Tongue (tissue), 1 donor: ENCODE measurements at regions not wholly inside any gene's neighbourhood (a gene's known extent, or its start where the extent isn't known, plus 50 kb on each side); places are given as distances from the start of the nearest gene placed in this dataset.

ENCODE experiments used
- DNase-seq: peaks from one replicate; pipeline ENCODE4 v3.0.0-alpha.2; 2015

DNA sequence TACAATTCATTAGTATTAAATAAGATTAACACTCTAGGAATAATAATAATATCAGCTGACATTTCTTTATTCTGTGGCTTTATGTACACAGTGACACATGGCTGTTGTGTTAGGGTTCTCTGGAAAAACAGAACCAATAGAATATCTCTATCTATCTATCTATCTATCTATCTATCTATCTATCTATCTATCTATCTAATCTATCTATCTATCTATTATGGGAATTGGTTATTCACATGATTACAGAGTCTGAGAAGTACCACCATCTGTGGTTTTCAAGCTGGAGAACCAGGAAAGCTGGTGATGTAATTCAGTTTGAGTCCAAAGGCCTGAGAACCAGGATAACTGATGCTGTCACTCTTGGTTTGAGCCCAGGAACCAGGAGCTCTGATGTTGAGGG is 194.1 kb upstream of the MTPN start:
- no peak for DNase-seq

- no peak for DNase-seq
Observed at GRCh38 chr7:136168821-136169220, 191.7 kb upstream of the MTPN start.

- DNase-seq: peak; percentile 11
Observed at GRCh38 chr7:136167991-136168390, 190.8 kb upstream of the MTPN start.

DNA sequence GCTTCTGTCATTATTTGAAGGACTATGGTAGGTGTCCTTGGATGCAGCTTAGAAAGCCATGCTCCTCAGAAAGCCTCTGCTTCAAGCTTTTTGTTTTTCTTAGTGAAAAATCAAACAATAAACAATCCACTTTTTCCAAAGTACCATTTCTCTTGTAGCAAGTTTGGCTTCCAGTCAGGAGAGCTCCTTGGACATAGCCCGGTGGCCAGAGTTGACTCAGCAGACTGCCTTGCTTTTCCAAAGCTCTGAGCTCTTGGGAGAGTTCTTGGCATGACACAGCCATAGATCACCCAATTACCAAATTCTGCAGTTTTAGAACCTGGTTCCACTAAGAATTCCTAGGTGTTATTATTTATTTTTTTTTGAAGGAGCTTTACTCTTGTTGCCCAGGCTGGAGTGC is 189.4 kb upstream of the MTPN start:
- DNase-seq: no peak

DNA sequence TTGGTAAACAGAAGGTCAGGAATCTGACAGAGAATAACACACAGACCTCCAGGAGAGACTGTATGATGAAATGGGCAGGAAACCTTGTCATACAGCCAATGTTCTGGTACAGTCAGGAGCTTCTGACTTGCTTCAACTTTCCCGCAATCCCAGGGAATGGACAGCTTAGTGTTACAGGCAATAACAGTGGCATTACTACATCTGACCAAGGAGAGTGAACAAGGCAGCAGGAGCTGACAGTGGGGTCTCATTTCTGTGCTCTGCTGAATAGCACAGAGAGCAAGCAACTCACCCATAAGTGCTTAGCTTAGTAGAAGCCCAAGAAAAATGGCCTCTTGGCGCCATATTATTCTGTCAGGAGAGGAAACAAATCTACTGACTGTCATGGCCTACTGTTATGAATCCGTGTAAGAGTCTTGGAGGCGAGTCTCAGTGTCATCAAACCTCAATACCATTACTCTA is 186.2 kb upstream of the MTPN start:
- no peak for DNase-seq

- DNase-seq: no peak
Observed at GRCh38 chr7:136150311-136150710, 173.2 kb upstream of the MTPN start.

GRCh38 chr7:136148920-136149319 is 171.8 kb upstream of the MTPN start:
- DNase-seq: no peak

DNA sequence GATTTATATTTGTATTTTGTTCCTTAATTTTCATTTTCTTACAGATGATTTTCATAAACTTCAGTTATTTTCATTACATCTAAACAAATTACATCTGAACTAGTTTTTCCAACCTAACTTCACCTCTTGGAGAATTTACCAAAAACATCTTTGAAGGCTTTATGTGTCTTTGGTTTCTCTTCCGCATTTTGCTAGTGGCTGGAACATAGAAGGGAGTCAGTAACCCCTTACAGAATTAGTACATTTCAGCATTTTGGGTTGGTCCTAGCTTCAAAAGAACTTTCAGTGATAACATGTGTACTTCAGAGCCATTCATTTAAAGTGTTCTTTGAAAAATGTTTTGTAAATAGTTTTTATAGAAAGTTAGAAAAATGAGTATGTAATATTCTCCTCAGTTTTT is 169.8 kb upstream of the MTPN start:
- no peak for DNase-seq

GRCh38 chr7:136144182-136144581 is 167.0 kb upstream of the MTPN start:
- no peak for DNase-seq

DNA sequence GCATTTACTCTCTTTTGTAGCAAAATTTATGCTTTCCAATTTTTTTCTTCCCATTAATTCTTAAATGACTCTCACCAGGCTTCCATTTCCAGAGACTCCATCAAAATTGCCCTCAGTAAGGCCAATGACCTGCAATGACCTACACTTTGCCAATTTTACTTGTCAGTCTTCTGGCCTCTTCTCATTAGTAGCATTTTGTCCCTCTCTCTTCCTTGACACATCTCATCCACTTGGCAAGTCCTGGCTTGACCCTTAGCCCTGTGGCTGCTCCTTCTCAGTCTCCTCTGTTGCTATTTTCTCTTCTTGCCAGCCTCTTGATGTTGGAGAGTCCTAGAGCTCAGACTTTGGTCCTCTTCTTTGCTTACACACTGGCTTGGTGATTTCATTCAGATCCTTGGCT is 166.1 kb upstream of the MTPN start:
- DNase-seq: no peak

GRCh38 chr7:136142583-136142982 is 165.4 kb upstream of the MTPN start:
- DNase-seq: no peak

- no peak for DNase-seq
Observed at GRCh38 chr7:136140469-136140868, 163.3 kb upstream of the MTPN start.

- no peak for DNase-seq
Observed at GRCh38 chr7:136139417-136139816, 162.3 kb upstream of the MTPN start.

- DNase-seq: peak; percentile 45
Observed at GRCh38 chr7:136138991-136139390, 161.8 kb upstream of the MTPN start.

- DNase-seq: no peak
Observed at GRCh38 chr7:136136906-136137454, 159.8 kb upstream of the MTPN start.

DNA sequence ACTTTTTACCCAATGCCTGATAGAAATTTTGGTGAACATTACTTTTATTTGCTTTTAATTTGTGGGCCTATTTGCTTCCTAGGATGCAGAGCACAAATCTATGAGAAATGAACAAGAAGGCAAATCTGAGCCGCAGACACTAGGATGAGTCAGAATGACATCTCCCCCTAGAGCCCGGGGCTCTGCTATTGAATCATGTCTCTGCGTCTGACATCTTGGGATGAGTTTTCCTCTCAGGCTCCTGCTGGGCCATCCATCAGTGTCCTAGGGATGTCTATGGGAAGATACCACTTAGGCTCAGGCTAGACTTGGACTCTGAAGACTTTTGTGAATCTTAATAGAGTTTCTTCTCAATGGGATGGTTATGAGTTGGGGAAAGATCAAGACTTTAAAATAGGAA is 157.3 kb upstream of the MTPN start:
- DNase-seq: no peak

DNA sequence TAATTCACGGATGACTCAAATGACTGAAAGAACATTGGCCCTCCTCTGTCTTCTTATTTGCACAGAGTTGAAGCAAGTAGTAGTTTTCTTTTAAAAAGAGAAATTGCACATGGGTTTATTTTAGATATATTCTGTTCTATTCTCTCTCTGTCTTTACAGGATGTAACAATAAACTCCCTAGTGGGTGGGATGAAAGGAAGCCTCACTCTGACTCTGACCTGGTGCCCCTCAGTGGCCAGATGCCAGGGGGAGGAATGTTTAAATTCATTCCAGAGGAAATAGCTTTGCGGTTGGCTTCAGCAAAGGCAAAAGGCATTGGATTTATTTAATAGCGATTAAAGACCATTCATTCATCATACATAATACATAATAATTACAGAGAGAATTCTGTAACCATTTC is 156.4 kb upstream of the MTPN start:
- DNase-seq: peak; percentile 16

DNA sequence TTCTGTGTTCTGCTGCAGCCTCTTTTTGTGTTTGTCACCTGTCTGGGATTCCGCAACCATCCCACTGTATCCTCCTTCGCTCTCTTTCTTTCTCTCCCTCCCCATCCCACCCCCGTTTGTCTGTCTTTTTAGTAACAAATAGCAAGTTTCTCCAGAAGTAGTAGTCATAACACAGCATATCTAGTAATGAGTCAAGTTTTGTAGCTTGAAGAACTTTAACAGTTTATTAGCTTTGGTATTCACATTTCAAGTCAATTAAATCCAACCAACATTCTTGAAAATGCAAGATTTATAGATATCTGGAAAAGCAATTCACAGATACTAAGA is 154.1 kb upstream of the MTPN start:
- no peak for DNase-seq

DNA sequence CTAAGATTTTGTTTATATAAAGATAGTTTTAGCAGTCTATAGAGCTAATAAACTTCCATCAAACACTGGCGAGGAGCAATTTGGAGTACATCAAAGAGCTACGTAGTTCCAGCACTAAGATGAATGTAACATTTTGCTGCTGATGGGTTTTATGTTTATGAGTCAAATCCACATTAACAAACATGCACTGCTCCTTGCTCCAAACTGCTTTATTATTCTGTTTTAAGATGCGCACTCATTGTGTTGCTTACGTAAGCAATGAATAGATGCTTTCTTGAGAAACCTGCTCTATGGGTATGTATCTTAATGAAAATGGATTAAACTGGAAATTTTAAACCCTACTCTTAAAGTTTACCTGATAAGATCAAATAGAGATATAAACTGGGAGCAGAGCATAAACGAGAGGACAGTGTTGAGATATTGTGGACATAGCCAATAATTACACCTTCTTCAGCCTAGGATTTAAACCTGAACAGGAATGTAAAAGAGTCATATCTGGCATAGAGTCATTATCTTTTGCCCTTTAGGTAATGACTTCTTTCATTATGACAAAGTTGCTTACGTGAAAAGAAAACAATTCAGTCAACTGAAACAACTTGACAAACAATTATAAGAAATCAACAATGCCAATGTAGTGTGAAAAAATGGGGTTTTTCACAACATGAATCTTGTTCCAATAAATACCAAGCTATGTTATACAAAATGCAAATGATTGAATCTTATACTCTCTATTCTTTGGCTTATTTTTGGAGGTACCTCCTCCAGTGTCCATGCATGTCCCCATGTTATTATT is 153.5 kb upstream of the MTPN start:
- DNase-seq: no peak

DNA sequence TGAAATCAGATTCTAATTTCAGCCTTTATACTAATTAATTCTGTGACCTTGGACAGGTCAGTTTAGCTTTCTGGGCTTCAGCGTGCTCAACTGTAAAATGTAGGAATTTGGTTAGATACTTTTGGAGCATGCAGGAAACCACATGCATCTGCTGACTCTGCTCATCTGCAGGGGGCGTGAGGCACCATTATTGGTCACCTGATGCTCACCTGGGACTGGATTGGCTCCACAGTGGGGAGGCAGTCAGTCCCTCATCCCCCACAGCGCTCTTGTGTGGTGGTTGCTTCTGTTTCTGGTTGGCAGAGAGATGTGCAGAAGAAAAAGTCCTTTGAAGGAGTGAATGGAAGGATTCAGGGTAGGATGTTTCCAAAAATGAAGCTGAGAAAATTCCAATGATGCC is 150.9 kb upstream of the MTPN start:
- DNase-seq: no peak

DNA sequence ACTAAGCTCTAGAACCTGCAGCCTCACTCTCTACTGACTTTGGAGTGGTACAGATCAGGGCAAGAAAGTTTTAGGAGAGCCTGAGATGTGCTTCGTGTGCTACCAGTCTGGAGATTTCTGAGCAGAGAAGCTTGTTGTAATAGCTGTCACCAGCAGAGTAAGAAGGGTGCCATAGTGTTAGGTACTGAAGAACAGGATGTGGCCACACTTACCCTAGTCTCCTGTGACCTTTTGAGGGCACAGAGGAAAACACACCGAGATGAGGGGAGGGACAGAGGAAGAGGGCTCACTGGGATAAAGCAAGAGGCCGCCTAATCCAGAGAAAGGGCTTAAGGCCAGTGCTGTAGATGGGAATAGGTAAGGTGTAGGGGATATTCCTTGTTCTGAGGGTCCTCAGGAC is 146.2 kb upstream of the MTPN start:
- no peak for DNase-seq

DNA sequence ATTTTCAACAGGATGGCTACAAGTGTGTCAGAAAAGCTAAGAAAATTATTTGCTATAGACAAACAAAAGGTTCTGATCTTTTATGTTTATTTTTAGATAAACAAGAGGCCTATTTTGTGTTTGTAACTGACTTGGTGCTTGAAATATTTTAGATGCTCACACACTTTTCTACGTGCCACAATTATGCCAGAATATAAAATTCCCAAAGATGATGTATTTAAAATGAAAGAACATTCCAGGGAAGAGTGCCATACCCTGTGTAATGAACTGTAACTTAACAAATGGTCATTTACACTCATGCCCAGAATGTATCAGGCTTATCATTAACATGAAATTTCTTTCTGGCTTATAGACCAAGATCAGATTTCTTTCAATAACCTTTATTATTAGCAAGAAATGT is 144.9 kb upstream of the MTPN start:
- DNase-seq: no peak

DNA sequence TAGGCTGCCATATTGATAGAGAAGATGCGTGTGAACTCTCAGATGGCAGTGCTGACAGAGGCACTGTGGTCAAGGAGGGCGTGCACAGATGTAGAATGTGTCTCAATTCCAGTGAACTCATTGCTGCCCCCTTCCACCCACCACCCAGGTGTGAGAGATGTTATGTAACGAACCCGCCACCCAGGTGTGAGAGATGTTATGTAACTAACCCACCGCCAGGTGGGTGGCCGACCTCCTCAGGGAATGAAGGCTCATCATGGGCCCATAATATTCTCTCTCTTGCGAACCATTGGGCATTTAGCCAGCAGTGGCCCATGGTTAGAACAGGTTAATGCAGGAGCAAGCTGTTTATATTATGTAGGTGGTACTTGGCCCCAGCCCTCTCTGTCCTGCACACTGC is 140.4 kb upstream of the MTPN start:
- DNase-seq: no peak

DNA sequence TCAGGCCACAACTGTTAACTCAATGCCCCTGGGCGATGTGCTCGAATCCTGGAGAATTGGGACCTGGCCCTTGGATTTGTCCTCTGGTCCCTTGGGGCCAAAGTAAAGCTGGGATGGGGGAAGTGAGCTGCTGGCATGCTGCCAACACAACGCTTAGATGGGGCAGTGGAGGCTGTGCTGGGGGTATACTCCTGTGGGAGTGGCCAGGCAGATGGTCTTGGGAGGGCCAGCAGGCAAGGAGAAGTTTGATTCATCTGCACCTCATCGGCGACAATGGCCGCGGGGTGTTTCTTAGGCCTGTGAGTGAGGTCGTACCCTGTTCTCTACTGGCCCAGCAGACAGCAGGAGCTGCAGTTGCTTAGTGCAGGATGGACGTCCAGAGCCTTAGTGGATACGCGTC is 139.0 kb upstream of the MTPN start:
- DNase-seq: no peak
